HepG2 (cell line): ENCODE measurements at regions not wholly inside any gene's neighbourhood (a gene's known extent, or its start where the extent isn't known, plus 50 kb on each side); places are given as distances from the start of the nearest gene placed in this dataset.

Source experiments
- CTCF ChIP-seq: sonication (generic); formaldehyde crosslinking; IDR thresholded peaks from 2 replicates; pipeline ENCODE4 v1.5.0; 2020; ENCODE audit warnings: mild to moderate bottlenecking, missing genetic modification reagents, moderate library complexity
- EZH2 ChIP-seq: conservative IDR thresholded peaks from 2 replicates; pipeline ENCODE4 v1.6.1; 2012; ENCODE audit warnings: mild to moderate bottlenecking, low read depth, low read length, moderate library complexity
- JUND ChIP-seq: sonication (generic); formaldehyde crosslinking; IDR thresholded peaks from 2 replicates; pipeline ENCODE4 v1.8.0; 2022; ENCODE audit warnings: mild to moderate bottlenecking, missing genetic modification reagents
- NFE2 ChIP-seq: sonication (generic); formaldehyde crosslinking; IDR thresholded peaks from 2 replicates; pipeline ENCODE4 v1.4.0; 2020; ENCODE audit warnings: missing genetic modification reagents
- PBX3 ChIP-seq: sonication (generic); formaldehyde crosslinking; IDR thresholded peaks from 2 replicates; pipeline ENCODE4 v1.8.1; 2023; ENCODE audit warnings: missing genetic modification reagents, inconsistent platforms, borderline replicate concordance
- YEATS4 ChIP-seq: sonication (generic); formaldehyde crosslinking; IDR thresholded peaks from 2 replicates; pipeline ENCODE4 v1.4.0; 2020; ENCODE audit warnings: missing genetic modification reagents, borderline replicate concordance
- ZBTB7A ChIP-seq: sonication (generic); formaldehyde crosslinking; IDR thresholded peaks from 2 replicates; pipeline ENCODE4 v1.8.0; 2022; ENCODE audit warnings: mild to moderate bottlenecking, missing genetic modification reagents
- ZFP36 ChIP-seq: fragments of 150-350 bp; IDR thresholded peaks from 2 replicates; pipeline ENCODE4 v1.6.1; 2018; ENCODE audit warnings: borderline replicate concordance, low read length, low read depth; ENCODE audit not compliant: partially characterized antibody
- ZNF274 ChIP-seq: sonication (generic); formaldehyde crosslinking; IDR thresholded peaks from 2 replicates; pipeline ENCODE4 v1.5.1; 2020; ENCODE audit warnings: mild to moderate bottlenecking, missing genetic modification reagents
- ZNF629 ChIP-seq: sonication (generic); formaldehyde crosslinking; conservative IDR thresholded peaks from 2 replicates; pipeline ENCODE4 v1.5.0; 2020; ENCODE audit warnings: missing genetic modification reagents
- ZNF878 ChIP-seq: sonication (generic); formaldehyde crosslinking; IDR thresholded peaks from 2 replicates; pipeline ENCODE4 v1.8.1; 2023; ENCODE audit warnings: mild to moderate bottlenecking, missing genetic modification reagents, moderate library complexity
- ZNF883 ChIP-seq: sonication (generic); formaldehyde crosslinking; IDR thresholded peaks from 2 replicates; pipeline ENCODE4 v1.5.1; 2020; ENCODE audit warnings: mild to moderate bottlenecking, missing genetic modification reagents; ENCODE audit errors: not compliant biosample characterization
- TF ChIP-seq, protein P1 (sequence below): sonication (generic); formaldehyde crosslinking; IDR thresholded peaks from 2 replicates; pipeline ENCODE4 v1.8.1; 2022; ENCODE audit warnings: mild to moderate bottlenecking, missing genetic modification reagents

GRCh38 chr3:18097989-18098388, 327.1 kb downstream of the SATB1 start:
- no peak for TF ChIP-seq JUND (CRISPR knock-in tag)
- no peak for TF ChIP-seq ZNF878
- no peak for TF ChIP-seq YEATS4 (CRISPR knock-in tag)
- no peak for TF ChIP-seq ZNF629 (CRISPR knock-in tag)
- no peak for TF ChIP-seq ZNF883 (CRISPR knock-in tag)
- TF ChIP-seq CTCF = no peak
- TF ChIP-seq ZFP36 = no peak
- TF ChIP-seq, protein P1, sequence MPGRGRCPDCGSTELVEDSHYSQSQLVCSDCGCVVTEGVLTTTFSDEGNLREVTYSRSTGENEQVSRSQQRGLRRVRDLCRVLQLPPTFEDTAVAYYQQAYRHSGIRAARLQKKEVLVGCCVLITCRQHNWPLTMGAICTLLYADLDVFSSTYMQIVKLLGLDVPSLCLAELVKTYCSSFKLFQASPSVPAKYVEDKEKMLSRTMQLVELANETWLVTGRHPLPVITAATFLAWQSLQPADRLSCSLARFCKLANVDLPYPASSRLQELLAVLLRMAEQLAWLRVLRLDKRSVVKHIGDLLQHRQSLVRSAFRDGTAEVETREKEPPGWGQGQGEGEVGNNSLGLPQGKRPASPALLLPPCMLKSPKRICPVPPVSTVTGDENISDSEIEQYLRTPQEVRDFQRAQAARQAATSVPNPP = no peak
- TF ChIP-seq PBX3 (CRISPR knock-in tag) = no peak
- TF ChIP-seq ZNF274 = no peak
- TF ChIP-seq NFE2 = no peak
- no peak for TF ChIP-seq EZH2
- no peak for TF ChIP-seq ZBTB7A
